Stimulated activated naive CD8-positive, alpha-beta T cell treated with anti-CD3 and anti-CD28 coated beads, Interleukin-15, Interleukin-2, amounts not matched to agents 100 ng/mL and 50 ng/mL, for 24 hours (primary cell): ENCODE measurements at regions not wholly inside any gene's neighbourhood (a gene's known extent, or its start where the extent isn't known, plus 50 kb on each side); places are given as distances from the start of the nearest gene placed in this dataset.
"Not testable (repeated sequence)": the region's sequence is repeated elsewhere in the genome, so short reads cannot be mapped to it uniquely, and the experiment has no call there.

Source experiments
- H3K27ac Mint-ChIP-seq: one replicate; pipeline ENCODE4 v1.8.0; 2021; ENCODE audit warnings: mild to moderate bottlenecking, mixed read lengths
- H3K27me3 Mint-ChIP-seq: one replicate; pipeline ENCODE4 v1.8.0; 2021; ENCODE audit warnings: mixed read lengths
- H3K36me3 Mint-ChIP-seq: one replicate; pipeline ENCODE4 v1.8.0; 2021; ENCODE audit warnings: low read depth, mixed read lengths
- H3K4me1 Mint-ChIP-seq: one replicate; pipeline ENCODE4 v1.8.0; 2021; ENCODE audit warnings: low read depth, mixed read lengths
- H3K4me3 Mint-ChIP-seq: one replicate; pipeline ENCODE4 v1.8.0; 2021; ENCODE audit warnings: mild to moderate bottlenecking, mixed read lengths
- H3K9me3 Mint-ChIP-seq: one replicate; pipeline ENCODE4 v1.8.0; 2021; ENCODE audit warnings: mixed read lengths

GRCh38 chr22:48299124-48299523 is 1528.5 kb downstream of the BRD1 start:
- H3K36me3 Mint-ChIP-seq = no peaks in the 10 kb centered on the region
- H3K27me3 Mint-ChIP-seq = peaks cover 8% of the 10 kb centered on the region
- H3K9me3 Mint-ChIP-seq = no peaks in the 10 kb centered on the region
- no peak overlapping the region for H3K27ac Mint-ChIP-seq
- no peaks in the 10 kb centered on the region for H3K4me1 Mint-ChIP-seq
- H3K4me3 Mint-ChIP-seq = no peak overlapping the region

- no peaks in the 10 kb centered on the region for H3K36me3 Mint-ChIP-seq
- no peak overlapping the region for H3K4me3 Mint-ChIP-seq
- no peak overlapping the region for H3K27ac Mint-ChIP-seq
- no peaks in the 10 kb centered on the region for H3K4me1 Mint-ChIP-seq
- H3K9me3 Mint-ChIP-seq = peaks cover 9% of the 10 kb centered on the region
- H3K27me3 Mint-ChIP-seq = peaks cover 13% of the 10 kb centered on the region
These were observed 1530.4 kb downstream of the BRD1 start for GRCh38 chr22:48297296-48297695.

GRCh38 chr22:48289954-48290353 is 1527.5 kb downstream of the TBC1D22A start:
- not testable (repeated sequence) for H3K4me1 Mint-ChIP-seq, H3K27ac Mint-ChIP-seq, H3K4me3 Mint-ChIP-seq, H3K36me3 Mint-ChIP-seq
- Mint-ChIP-seq H3K9me3 (peaks cover 18% of the 10 kb centered on the region), H3K27me3 (peaks cover 17% of the 10 kb centered on the region)

- Mint-ChIP-seq H3K4me1 (no peaks in the 10 kb centered on the region), H3K27ac (no peak overlapping the region), H3K4me3 (no peak overlapping the region), H3K27me3 (peaks cover 10% of the 10 kb centered on the region), H3K9me3 (peaks cover 14% of the 10 kb centered on the region), H3K36me3 (no peaks in the 10 kb centered on the region)
These were observed 1526.0 kb downstream of the TBC1D22A start for GRCh38 chr22:48288376-48288940.

- Mint-ChIP-seq H3K36me3 (no peaks in the 10 kb centered on the region), H3K27me3 (peaks cover 6% of the 10 kb centered on the region), H3K4me3 (no peak overlapping the region), H3K4me1 (no peaks in the 10 kb centered on the region), H3K27ac (no peak overlapping the region), H3K9me3 (peaks cover 6% of the 10 kb centered on the region)
These were observed 1524.6 kb downstream of the TBC1D22A start for GRCh38 chr22:48287031-48287430.

GRCh38 chr22:48284671-48285070 is 1522.2 kb downstream of the TBC1D22A start:
- Mint-ChIP-seq H3K27me3 (peaks cover 16% of the 10 kb centered on the region), H3K27ac (no peak overlapping the region), H3K4me1 (no peaks in the 10 kb centered on the region), H3K4me3 (no peak overlapping the region), H3K9me3 (no peaks in the 10 kb centered on the region), H3K36me3 (no peaks in the 10 kb centered on the region)

GRCh38 chr22:48282804-48283203 is 1520.4 kb downstream of the TBC1D22A start:
- peaks cover 21% of the 10 kb centered on the region for H3K27me3 Mint-ChIP-seq
- H3K27ac Mint-ChIP-seq = no peak overlapping the region
- H3K4me3 Mint-ChIP-seq = no peak overlapping the region
- no peaks in the 10 kb centered on the region for H3K4me1 Mint-ChIP-seq
- H3K36me3 Mint-ChIP-seq = no peaks in the 10 kb centered on the region
- no peaks in the 10 kb centered on the region for H3K9me3 Mint-ChIP-seq

- Mint-ChIP-seq H3K4me1 (no peaks in the 10 kb centered on the region), H3K9me3 (no peaks in the 10 kb centered on the region), H3K36me3 (no peaks in the 10 kb centered on the region), H3K27ac (no peak overlapping the region), H3K4me3 (no peak overlapping the region), H3K27me3 (peaks cover 28% of the 10 kb centered on the region)
These were observed 1517.0 kb downstream of the TBC1D22A start for GRCh38 chr22:48279461-48279756.

- Mint-ChIP-seq H3K36me3 (no peaks in the 10 kb centered on the region), H3K27ac (no peak overlapping the region), H3K4me1 (no peaks in the 10 kb centered on the region), H3K27me3 (peaks cover 25% of the 10 kb centered on the region), H3K4me3 (no peak overlapping the region), H3K9me3 (no peaks in the 10 kb centered on the region)
These were observed 1516.4 kb downstream of the TBC1D22A start for GRCh38 chr22:48278620-48279460.

GRCh38 chr22:48277868-48278581 is 1515.6 kb downstream of the TBC1D22A start:
- Mint-ChIP-seq H3K9me3 (no peaks in the 10 kb centered on the region), H3K4me1 (no peaks in the 10 kb centered on the region), H3K4me3 (no peak overlapping the region), H3K27ac (no peak overlapping the region), H3K27me3 (peaks cover 25% of the 10 kb centered on the region), H3K36me3 (no peaks in the 10 kb centered on the region)

- no peak overlapping the region for H3K27ac Mint-ChIP-seq
- no peaks in the 10 kb centered on the region for H3K4me1 Mint-ChIP-seq
- H3K27me3 Mint-ChIP-seq = peaks cover 25% of the 10 kb centered on the region
- H3K36me3 Mint-ChIP-seq = no peaks in the 10 kb centered on the region
- H3K9me3 Mint-ChIP-seq = no peaks in the 10 kb centered on the region
- H3K4me3 Mint-ChIP-seq = no peak overlapping the region
These were observed 1514.8 kb downstream of the TBC1D22A start for GRCh38 chr22:48276994-48277867.

GRCh38 chr22:48275412-48275811 is 1513.0 kb downstream of the TBC1D22A start:
- no peak overlapping the region for H3K4me3 Mint-ChIP-seq
- no peaks in the 10 kb centered on the region for H3K4me1 Mint-ChIP-seq
- H3K36me3 Mint-ChIP-seq = no peaks in the 10 kb centered on the region
- no peaks in the 10 kb centered on the region for H3K9me3 Mint-ChIP-seq
- peaks cover 14% of the 10 kb centered on the region for H3K27me3 Mint-ChIP-seq
- no peak overlapping the region for H3K27ac Mint-ChIP-seq

GRCh38 chr22:48270731-48271130 is 1508.3 kb downstream of the TBC1D22A start:
- H3K27me3 Mint-ChIP-seq = peaks cover 19% of the 10 kb centered on the region
- no peaks in the 10 kb centered on the region for H3K4me1 Mint-ChIP-seq

GRCh38 chr22:48268771-48269552 is 1506.5 kb downstream of the TBC1D22A start:
- Mint-ChIP-seq H3K9me3 (no peaks in the 10 kb centered on the region), H3K36me3 (no peaks in the 10 kb centered on the region), H3K4me3 (no peak overlapping the region), H3K27ac (peak overlapping the region; percentile 12), H3K27me3 (peaks cover 19% of the 10 kb centered on the region), H3K4me1 (no peaks in the 10 kb centered on the region)

More at GRCh38 chr22:48270731-48271130, 1508.3 kb downstream of the TBC1D22A start:
- no peaks in the 10 kb centered on the region for H3K9me3 Mint-ChIP-seq
- H3K27ac Mint-ChIP-seq = no peak overlapping the region
- H3K36me3 Mint-ChIP-seq = no peaks in the 10 kb centered on the region
- no peak overlapping the region for H3K4me3 Mint-ChIP-seq
